Left ventricle myocardium inferior (tissue), 1 donor: ENCODE measurements at regions not wholly inside any gene's neighbourhood (a gene's known extent, or its start where the extent isn't known, plus 50 kb on each side); places are given as distances from the start of the nearest gene placed in this dataset.
A peak's percentile ranks its signal among the peaks of the same experiment; 100 is the strongest.

Source experiments
- DNase-seq: peaks from one replicate; pipeline ENCODE4 v3.0.0-alpha.2; 2020
- H3K27ac ChIP-seq: fragments of 200-600 bp; replicated peaks from 2 replicates; pipeline ENCODE4 v1.8.0; 2021
- H3K27me3 ChIP-seq: fragments of 200-600 bp; 2 replicates; pipeline ENCODE4 v1.8.0; 2021; ENCODE audit warnings: low read depth
- H3K36me3 ChIP-seq: fragments of 200-600 bp; 2 replicates; pipeline ENCODE4 v1.8.0; 2021
- H3K4me1 ChIP-seq: fragments of 200-600 bp; 2 replicates; pipeline ENCODE4 v1.8.0; 2021
- H3K4me3 ChIP-seq: fragments of 200-600 bp; 2 replicates; pipeline ENCODE4 v1.8.0; 2021; ENCODE audit warnings: mild to moderate bottlenecking, moderate library complexity
- H3K9me3 ChIP-seq: fragments of 200-600 bp; replicated peaks from 2 replicates; pipeline ENCODE4 v1.8.0; 2021
- CTCF ChIP-seq: fragments of 200-600 bp; IDR thresholded peaks from 2 replicates; pipeline ENCODE4 v1.8.0; 2021; ENCODE audit warnings: antibody characterized with exemption, mild to moderate bottlenecking, borderline replicate concordance
- intact Hi-C: fragments of 100-400 bp; cut with micrococcal nuclease; formaldehyde crosslinking; loops from one replicate; pipeline ENCODE4 v1.11.0; 2022
- donor health status: DM: no; HTN: yes; CAD: no; lungs with severe emphysema.

DNA sequence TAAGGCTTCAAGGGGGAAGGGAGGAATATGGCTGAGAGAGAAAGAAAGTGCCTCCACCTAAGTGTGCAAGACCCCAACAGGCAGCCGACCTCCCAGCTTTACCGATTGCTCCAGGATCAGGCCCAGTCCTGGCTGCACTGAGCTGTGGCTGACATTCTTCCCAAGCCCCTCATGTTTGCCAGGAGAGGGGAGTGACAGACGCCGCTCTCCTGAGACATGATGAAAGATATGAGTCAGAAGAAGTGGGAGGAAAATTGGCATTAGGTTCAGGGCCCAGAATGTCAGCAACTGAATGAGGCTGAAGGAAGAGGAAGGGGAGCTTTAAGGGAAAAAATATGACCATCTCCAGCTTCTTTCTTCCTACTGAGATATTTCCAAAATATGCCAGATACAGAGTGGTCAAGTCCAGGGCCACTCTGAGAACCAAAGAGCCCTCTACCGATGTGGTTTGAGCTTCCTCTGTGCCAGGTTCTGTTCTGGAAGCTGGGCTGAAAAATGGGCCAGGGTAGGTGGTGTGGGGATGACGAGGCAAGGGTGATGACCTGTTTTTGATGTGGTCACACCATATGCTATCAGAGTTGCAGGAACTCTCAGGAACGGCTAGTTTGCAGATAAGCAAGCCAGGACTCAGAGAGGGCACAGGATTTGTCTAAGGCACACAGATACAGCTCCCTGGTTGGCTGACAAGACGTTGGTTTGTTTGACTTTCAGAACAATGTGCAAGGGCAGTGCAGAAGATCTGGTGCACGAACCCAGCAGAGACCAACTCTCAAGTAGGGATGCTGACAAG, 176.7 kb downstream of the SOX9 start:
- Histone ChIP-seq H3K4me1 (peaks cover 8% of the 10 kb centered on the region), H3K9me3 (no peaks in the 10 kb centered on the region), H3K27me3 (peaks cover 71% of the 10 kb centered on the region), H3K4me3 (no peak overlapping the region), H3K36me3 (no peaks in the 10 kb centered on the region), H3K27ac (no peak overlapping the region)
- intact Hi-C loops = no loop called here
- TF ChIP-seq CTCF = no peak
- DNase-seq = peak; percentile 29

DNA sequence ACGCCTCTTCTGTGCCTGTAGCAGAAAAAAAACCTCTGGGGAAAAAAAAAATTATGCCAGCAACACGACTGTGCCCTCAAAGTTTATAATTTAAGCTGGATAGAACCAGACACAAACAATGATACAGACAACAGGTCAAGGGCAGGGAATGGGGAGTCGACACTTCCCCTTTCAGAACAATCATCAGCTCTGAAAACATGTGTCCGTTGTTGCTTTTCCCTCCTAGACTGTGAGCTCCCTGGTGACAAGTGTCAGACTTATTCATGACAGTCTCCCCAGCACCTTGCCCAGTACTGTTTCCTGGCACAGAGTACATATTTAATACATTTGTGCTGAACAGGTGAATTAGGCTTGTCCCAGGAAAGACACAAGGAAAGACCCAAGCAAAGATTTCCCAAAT, 178.3 kb downstream of the SOX9 start:
- intact Hi-C loops = no loop called here
- no peaks in the 10 kb centered on the region for H3K9me3 ChIP-seq
- H3K27me3 ChIP-seq = peaks cover 60% of the 10 kb centered on the region
- peaks cover 8% of the 10 kb centered on the region for H3K4me1 ChIP-seq
- DNase-seq = no peak
- no peak overlapping the region for H3K4me3 ChIP-seq
- no peaks in the 10 kb centered on the region for H3K36me3 ChIP-seq
- TF ChIP-seq CTCF = no peak
- no peak overlapping the region for H3K27ac ChIP-seq

DNA sequence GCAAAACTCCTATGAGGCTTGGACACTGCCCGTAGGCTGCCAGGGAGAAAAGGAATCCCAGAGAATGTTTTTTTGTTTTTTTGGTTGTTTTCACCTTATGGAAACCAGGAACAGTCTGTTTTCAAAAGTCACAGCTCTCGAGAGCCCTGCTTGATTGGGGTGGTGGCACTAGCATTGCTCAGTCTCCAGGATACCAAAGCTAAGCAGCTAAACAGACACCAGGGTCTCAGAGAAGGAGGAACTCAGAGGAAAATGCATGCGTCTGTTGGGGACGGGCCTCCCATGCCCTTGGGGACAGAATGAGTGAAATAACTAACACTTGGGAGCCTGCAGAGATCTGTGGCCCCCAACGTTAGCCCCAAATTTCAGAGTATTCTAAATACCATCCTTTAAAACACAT, 178.8 kb downstream of the SOX9 start:
- no peak overlapping the region for H3K4me3 ChIP-seq
- no peak for TF ChIP-seq CTCF
- intact Hi-C loops = no loop called here
- H3K4me1 ChIP-seq = peaks cover 8% of the 10 kb centered on the region
- H3K27ac ChIP-seq = no peak overlapping the region
- no peaks in the 10 kb centered on the region for H3K36me3 ChIP-seq
- no peaks in the 10 kb centered on the region for H3K9me3 ChIP-seq
- DNase-seq = no peak
- H3K27me3 ChIP-seq = peaks cover 55% of the 10 kb centered on the region

- no peaks in the 10 kb centered on the region for H3K36me3 ChIP-seq
- H3K4me3 ChIP-seq = no peak overlapping the region
- no peaks in the 10 kb centered on the region for H3K9me3 ChIP-seq
- peaks cover 54% of the 10 kb centered on the region for H3K27me3 ChIP-seq
- peaks cover 8% of the 10 kb centered on the region for H3K4me1 ChIP-seq
- intact Hi-C loops = no loop called here
- DNase-seq = peak; percentile 46
- H3K27ac ChIP-seq = no peak overlapping the region
- TF ChIP-seq CTCF = no peak
Observed at GRCh38 chr17:72301887-72302286, 181.1 kb downstream of the SOX9 start.

DNA sequence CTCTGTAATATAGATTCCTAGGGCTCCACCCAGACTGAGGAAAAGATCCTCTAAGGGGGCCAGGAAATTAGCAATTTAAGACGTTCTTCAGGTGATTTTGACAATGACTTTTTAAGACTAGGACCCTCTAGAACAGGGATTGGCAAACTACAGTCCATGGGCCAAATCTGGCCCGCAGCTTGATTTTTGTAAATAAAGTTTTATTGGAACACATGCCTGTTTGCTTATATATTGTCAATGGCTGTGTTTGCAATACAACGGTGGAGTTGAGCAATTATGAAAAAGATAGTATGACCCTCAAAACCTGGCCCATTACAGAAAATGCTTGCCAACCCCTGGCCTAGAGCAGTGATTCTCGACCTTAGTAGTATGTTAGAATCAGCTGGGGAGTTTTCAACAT, 181.9 kb downstream of the SOX9 start:
- intact Hi-C loops = no loop called here
- peaks cover 2% of the 10 kb centered on the region for H3K4me1 ChIP-seq
- H3K9me3 ChIP-seq = no peaks in the 10 kb centered on the region
- H3K27me3 ChIP-seq = peaks cover 54% of the 10 kb centered on the region
- no peak for DNase-seq
- H3K27ac ChIP-seq = no peak overlapping the region
- TF ChIP-seq CTCF = no peak
- H3K4me3 ChIP-seq = no peak overlapping the region
- H3K36me3 ChIP-seq = no peaks in the 10 kb centered on the region
